ENCODE measurements at regions not wholly inside any gene's neighbourhood (a gene's known extent, or its start where the extent isn't known, plus 50 kb on each side); places are given as distances from the start of the nearest gene placed in this dataset.

DNA sequence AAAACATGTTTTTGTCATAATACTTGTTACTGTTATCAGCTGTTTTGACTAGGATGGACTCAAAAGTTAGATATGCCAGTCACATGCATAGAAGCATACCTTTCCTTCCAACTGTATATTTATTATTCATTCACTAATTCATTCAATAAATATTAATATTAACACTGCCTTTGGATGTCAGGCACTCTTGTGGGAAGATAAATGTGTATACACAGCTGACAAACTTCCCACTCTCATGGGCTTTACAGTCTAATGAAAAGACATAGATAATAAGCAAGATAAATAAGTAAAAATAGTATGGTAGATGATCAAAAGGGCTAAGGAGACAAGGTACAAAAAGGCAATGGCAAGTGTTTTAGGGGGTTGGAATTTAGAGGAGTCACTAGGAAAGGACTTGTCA lies 180.1 kb upstream of the SMIM30 start:
- TF ChIP-seq, protein P1, sequence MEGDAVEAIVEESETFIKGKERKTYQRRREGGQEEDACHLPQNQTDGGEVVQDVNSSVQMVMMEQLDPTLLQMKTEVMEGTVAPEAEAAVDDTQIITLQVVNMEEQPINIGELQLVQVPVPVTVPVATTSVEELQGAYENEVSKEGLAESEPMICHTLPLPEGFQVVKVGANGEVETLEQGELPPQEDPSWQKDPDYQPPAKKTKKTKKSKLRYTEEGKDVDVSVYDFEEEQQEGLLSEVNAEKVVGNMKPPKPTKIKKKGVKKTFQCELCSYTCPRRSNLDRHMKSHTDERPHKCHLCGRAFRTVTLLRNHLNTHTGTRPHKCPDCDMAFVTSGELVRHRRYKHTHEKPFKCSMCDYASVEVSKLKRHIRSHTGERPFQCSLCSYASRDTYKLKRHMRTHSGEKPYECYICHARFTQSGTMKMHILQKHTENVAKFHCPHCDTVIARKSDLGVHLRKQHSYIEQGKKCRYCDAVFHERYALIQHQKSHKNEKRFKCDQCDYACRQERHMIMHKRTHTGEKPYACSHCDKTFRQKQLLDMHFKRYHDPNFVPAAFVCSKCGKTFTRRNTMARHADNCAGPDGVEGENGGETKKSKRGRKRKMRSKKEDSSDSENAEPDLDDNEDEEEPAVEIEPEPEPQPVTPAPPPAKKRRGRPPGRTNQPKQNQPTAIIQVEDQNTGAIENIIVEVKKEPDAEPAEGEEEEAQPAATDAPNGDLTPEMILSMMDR (IDR thresholded peaks at IDR 0.05) = no peak
- TF ChIP-seq POLR2A (IDR thresholded peaks at IDR 0.05) = no peak
- no peaks in the 10 kb centered on the region for H3K4me1 ChIP-seq
- no peak overlapping the region for H3K27ac ChIP-seq
- DNase-seq = no peak
- intact Hi-C loops (cut with DNase I; ENCODE audit: low total_unique reads) = no loop called here
- no peaks in the 10 kb centered on the region for H3K36me3 ChIP-seq
- H3K4me3 ChIP-seq = no peak overlapping the region
- no peaks in the 10 kb centered on the region for H3K9me3 ChIP-seq
- no peaks in the 10 kb centered on the region for H3K27me3 ChIP-seq

DNA sequence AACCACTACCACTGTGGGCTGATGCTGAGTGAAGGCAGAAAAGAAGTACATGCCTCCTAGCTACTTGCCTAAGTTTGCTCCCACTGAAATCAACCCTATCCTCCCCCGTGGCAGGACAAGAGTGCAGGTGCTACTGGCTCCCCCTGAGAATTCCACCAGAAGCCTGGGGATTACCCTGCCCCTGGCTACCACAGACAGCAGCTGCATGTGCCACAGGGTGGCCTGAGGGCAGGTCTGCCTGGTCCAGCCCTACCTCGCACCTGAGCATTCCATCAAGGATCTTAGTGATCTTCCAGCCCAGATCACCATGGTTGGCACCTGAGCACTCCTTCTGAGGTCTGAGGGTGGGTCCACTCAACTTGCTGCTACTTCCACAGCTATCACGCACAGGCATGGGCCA lies 176.4 kb upstream of the SMIM30 start:
- Histone ChIP-seq H3K9me3 (no peaks in the 10 kb centered on the region), H3K27ac (no peak overlapping the region), H3K27me3 (no peaks in the 10 kb centered on the region), H3K36me3 (no peaks in the 10 kb centered on the region), H3K4me1 (no peaks in the 10 kb centered on the region), H3K4me3 (no peak overlapping the region)
- DNase-seq = no peak
- TF ChIP-seq, protein P1 (IDR thresholded peaks at IDR 0.05) = no peak
- no peak for TF ChIP-seq POLR2A (IDR thresholded peaks at IDR 0.05)
- intact Hi-C loops (cut with DNase I; ENCODE audit: low total_unique reads) = no loop called here

- Histone ChIP-seq H3K36me3 (no peaks in the 10 kb centered on the region), H3K9me3 (no peaks in the 10 kb centered on the region), H3K27me3 (no peaks in the 10 kb centered on the region), H3K4me3 (no peak overlapping the region), H3K4me1 (no peaks in the 10 kb centered on the region), H3K27ac (no peak overlapping the region)
- no peak for TF ChIP-seq POLR2A (IDR thresholded peaks at IDR 0.05)
- TF ChIP-seq, protein P1 (IDR thresholded peaks at IDR 0.05) = no peak
- intact Hi-C loops (cut with DNase I; ENCODE audit: low total_unique reads) = no loop called here
- DNase-seq = no peak
These were observed 173.8 kb upstream of the SMIM30 start for GRCh38 chr7:113292105-113292504.

- no peak overlapping the region for H3K4me3 ChIP-seq
- H3K4me1 ChIP-seq = no peaks in the 10 kb centered on the region
- H3K27ac ChIP-seq = no peak overlapping the region
- no peak for DNase-seq
- intact Hi-C loops (cut with DNase I; ENCODE audit: low total_unique reads) = no loop called here
- no peaks in the 10 kb centered on the region for H3K9me3 ChIP-seq
- H3K27me3 ChIP-seq = no peaks in the 10 kb centered on the region
- TF ChIP-seq POLR2A (IDR thresholded peaks at IDR 0.05) = no peak
- H3K36me3 ChIP-seq = no peaks in the 10 kb centered on the region
These were observed 172.7 kb upstream of the SMIM30 start for GRCh38 chr7:113291058-113291457.

DNA sequence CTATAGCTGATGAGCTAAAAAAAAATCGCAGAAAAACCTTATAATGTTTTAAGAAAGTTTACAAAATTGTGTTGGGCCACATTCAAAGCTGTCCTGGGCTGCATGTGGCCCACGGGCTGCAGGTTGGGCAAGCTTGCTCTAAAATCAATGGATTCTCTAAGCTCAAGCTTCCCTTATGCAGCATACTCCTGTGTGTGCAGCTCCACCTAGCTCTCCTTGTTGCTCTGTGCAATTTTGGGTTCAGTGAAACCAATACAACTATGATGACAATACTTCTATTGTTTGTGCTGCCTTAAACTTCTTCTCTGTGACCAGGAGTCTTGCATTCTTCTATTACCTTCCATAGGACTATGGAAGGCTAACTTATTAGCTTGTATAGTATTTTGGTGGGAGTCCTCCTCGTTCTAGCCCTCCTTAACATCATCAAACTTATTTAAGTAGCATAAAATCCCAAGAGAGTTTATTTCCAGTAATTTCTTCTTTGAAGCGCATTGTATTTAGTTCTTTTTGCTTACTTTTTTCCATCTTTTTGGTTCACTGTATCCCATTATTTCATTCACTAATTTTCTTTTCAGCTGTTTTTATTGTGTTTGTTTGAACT lies 170.9 kb upstream of the SMIM30 start:
- Histone ChIP-seq H3K36me3 (no peaks in the 10 kb centered on the region), H3K27me3 (no peaks in the 10 kb centered on the region), H3K27ac (no peak overlapping the region), H3K9me3 (no peaks in the 10 kb centered on the region), H3K4me1 (no peaks in the 10 kb centered on the region), H3K4me3 (no peak overlapping the region)
- no peak for DNase-seq
- intact Hi-C loops (cut with DNase I; ENCODE audit: low total_unique reads) = no loop called here
- no peak for TF ChIP-seq POLR2A (IDR thresholded peaks at IDR 0.05)
- TF ChIP-seq, protein P1 (IDR thresholded peaks at IDR 0.05) = peak in 1 of 4 experiments; percentile 8

DNA sequence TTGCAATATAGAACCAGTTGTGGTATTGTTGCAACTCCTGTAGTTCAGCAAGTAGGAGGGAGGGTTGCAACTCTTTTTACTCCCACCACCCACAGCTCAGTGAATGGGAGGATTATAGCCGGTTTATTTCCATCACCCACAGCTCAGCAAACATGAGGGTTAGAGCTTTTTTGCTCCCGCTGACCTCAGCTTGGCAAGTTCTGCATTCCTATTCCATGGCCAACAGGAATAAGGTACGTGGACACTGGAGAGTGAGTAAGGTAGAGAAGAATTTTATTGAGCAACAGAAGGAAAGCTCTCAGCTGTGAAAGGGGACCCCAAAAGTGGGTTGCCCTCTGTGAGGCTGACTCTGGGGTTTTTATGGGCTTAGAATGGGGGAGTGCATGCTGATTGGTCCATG lies 167.1 kb upstream of the SMIM30 start:
- Histone ChIP-seq H3K27me3 (no peaks in the 10 kb centered on the region), H3K36me3 (no peaks in the 10 kb centered on the region), H3K27ac (no peak overlapping the region), H3K4me3 (no peak overlapping the region), H3K9me3 (no peaks in the 10 kb centered on the region), H3K4me1 (no peaks in the 10 kb centered on the region)
- no peak for TF ChIP-seq POLR2A (IDR thresholded peaks at IDR 0.05)
- TF ChIP-seq, protein P1 (IDR thresholded peaks at IDR 0.05) = no peak
- DNase-seq = no peak
- intact Hi-C loops (cut with DNase I; ENCODE audit: low total_unique reads) = no loop called here

All from uterus (tissue), 3 donors.